ENCODE measurements at regions not wholly inside any gene's neighbourhood (a gene's known extent, or its start where the extent isn't known, plus 50 kb on each side); places are given as distances from the start of the nearest gene placed in this dataset.
A peak's percentile ranks its signal among the peaks of the same experiment; 100 is the strongest.

DNA sequence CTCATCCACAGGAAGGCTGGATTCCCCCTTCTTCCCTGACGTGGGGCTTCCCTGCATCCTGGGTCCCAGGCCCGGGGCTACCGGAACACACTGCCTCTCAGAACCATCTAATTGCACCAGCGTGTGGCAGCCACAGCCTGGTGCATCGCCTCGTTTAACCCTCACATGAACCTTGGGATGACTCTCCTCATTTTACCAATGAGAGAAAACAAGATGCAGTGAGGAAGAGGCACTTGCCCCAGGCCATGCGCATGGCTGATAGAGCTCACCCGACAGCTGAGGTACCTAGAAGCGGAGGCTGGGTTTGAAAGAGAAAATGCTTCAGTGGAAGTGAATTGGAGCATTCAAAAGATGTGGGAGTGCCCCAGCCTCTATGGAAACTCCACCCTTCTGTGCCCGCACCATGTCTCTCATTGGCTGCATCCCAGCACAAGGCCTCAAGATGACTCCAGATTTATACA lies 162.3 kb downstream of the KATNIP start:
- DNase-seq: peak in 1 of 5 donors; percentile 36
- Histone ChIP-seq H3K27me3 (ENCODE audit: control insufficient read depth, insufficient read depth, low read length) (no peaks in the 10 kb centered on the region), H3K4me3 (ENCODE audit: low read length in 3 of 3) (no peak overlapping the region), H3K4me1 (ENCODE audit: control insufficient read depth in 2 of 3, insufficient read depth in 2 of 3, low read depth in 1 of 3, low read length in 3 of 3) (peaks cover 0 to under 1% (median 0%) of the 10 kb centered on the region in 3 donors), H3K36me3 (ENCODE audit: control insufficient read depth in 2 of 3, insufficient read depth in 3 of 3, low read length in 3 of 3) (peaks cover 0 to 5% (median 0%) of the 10 kb centered on the region in 3 donors), H3K9me3 (ENCODE audit: control insufficient read depth in 2 of 3, insufficient read depth in 1 of 3, low read length in 3 of 3) (no peaks in the 10 kb centered on the region), H3K27ac (ENCODE audit: low read depth in 2 of 2, low read length in 2 of 2) (no peak overlapping the region), H3K9ac (ENCODE audit: low read length in 3 of 3) (no peak overlapping the region)
- FAIRE-seq: no peak
- TF ChIP-seq, protein P1, sequence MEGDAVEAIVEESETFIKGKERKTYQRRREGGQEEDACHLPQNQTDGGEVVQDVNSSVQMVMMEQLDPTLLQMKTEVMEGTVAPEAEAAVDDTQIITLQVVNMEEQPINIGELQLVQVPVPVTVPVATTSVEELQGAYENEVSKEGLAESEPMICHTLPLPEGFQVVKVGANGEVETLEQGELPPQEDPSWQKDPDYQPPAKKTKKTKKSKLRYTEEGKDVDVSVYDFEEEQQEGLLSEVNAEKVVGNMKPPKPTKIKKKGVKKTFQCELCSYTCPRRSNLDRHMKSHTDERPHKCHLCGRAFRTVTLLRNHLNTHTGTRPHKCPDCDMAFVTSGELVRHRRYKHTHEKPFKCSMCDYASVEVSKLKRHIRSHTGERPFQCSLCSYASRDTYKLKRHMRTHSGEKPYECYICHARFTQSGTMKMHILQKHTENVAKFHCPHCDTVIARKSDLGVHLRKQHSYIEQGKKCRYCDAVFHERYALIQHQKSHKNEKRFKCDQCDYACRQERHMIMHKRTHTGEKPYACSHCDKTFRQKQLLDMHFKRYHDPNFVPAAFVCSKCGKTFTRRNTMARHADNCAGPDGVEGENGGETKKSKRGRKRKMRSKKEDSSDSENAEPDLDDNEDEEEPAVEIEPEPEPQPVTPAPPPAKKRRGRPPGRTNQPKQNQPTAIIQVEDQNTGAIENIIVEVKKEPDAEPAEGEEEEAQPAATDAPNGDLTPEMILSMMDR (IDR thresholded peaks at IDR 0.05; ENCODE audit: borderline replicate concordance, extremely low read depth, insufficient read depth): no peak
- intact Hi-C loops (cut with DNase I): no loop called here

DNA sequence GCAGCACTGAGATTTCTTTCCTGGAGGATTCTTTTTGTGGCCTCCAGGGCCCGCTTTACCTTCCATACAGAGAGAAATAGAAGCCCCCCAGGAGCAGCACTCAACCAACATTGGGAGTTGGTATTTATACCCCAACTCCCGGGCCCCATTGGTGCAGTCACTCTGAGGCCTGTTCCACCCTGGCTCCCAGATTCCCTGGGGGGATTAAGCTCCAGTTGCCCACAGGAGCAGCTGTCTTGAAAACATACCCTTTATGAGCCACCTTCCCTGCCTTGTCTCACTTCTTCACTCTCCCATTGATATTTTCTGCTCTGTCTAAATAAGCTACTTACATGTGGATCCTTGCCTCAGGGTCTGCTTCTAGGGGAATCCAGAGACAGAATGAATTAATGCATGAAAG lies 167.8 kb downstream of the KATNIP start:
- DNase-seq: peak in 1 of 5 donors; percentile 18
- FAIRE-seq: no peak
- TF ChIP-seq, protein P1 (IDR thresholded peaks at IDR 0.05; ENCODE audit: borderline replicate concordance, extremely low read depth, insufficient read depth): no peak
- Histone ChIP-seq H3K9ac (ENCODE audit: low read length in 3 of 3) (no peak overlapping the region), H3K4me3 (ENCODE audit: low read length in 3 of 3) (no peak overlapping the region), H3K36me3 (ENCODE audit: control insufficient read depth in 2 of 3, insufficient read depth in 3 of 3, low read length in 3 of 3) (peaks cover 0 to 12% (median 5%) of the 10 kb centered on the region in 3 donors), H3K27ac (ENCODE audit: low read depth in 2 of 2, low read length in 2 of 2) (no peak overlapping the region), H3K27me3 (ENCODE audit: control insufficient read depth, insufficient read depth, low read length) (no peaks in the 10 kb centered on the region), H3K4me1 (ENCODE audit: control insufficient read depth in 2 of 3, insufficient read depth in 2 of 3, low read depth in 1 of 3, low read length in 3 of 3) (no peaks in the 10 kb centered on the region), H3K9me3 (ENCODE audit: control insufficient read depth in 2 of 3, insufficient read depth in 1 of 3, low read length in 3 of 3) (no peaks in the 10 kb centered on the region)
- intact Hi-C loops (cut with DNase I): no loop called here

DNA sequence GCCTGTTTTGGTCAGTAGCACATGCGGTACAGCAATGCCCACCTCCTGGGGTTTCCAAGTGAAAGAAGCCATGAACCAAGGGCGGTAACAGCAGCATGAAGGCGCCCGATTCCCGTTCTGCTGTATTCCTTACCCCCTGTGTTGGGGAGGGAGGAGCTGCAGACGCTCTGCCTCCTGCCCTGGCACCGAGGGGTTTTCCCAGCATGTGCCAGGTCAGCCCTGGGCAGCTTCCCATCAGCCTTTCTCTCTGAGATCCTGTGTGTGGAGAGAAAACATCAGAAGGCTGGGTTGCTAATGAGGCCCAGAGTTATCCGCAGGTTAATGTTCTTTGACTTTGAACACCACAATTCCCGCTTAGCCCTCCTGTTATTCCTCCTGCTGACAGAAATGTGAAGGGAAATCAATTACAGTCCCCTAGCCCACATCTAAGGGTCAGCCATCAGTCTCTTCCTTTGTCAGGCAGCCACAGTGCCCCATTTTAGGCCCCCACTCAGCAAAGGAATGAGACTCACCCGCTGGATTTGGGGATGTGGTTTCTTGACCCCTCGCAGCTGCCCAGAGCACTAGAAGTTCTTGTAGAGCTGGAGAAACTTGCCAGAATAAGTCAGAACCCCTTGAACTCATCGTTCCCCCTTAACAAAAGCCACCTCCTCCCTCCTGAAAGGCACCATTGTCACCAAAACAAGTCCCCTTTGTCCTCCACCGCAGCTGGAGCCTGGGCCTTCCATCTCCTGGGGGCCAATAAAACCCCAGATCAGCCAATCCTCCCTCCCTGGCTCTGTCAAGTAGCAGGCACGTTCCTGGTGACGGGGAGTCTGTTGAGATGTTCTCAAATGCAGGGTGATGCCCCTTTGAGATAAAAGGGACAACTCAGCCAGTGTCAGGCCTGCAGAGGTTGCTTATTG lies 168.5 kb downstream of the KATNIP start:
- no peak overlapping the region for H3K9ac ChIP-seq (ENCODE audit: low read length in 3 of 3)
- peaks cover 0 to 1% (median 0%) of the 10 kb centered on the region in 3 donors for H3K4me1 ChIP-seq (ENCODE audit: control insufficient read depth in 2 of 3, insufficient read depth in 2 of 3, low read depth in 1 of 3, low read length in 3 of 3)
- H3K4me3 ChIP-seq (ENCODE audit: low read length in 3 of 3): no peak overlapping the region
- intact Hi-C loops (cut with DNase I): no loop called here
- FAIRE-seq: no peak
- H3K9me3 ChIP-seq (ENCODE audit: control insufficient read depth in 2 of 3, insufficient read depth in 1 of 3, low read length in 3 of 3): no peaks in the 10 kb centered on the region
- TF ChIP-seq, protein P1 (IDR thresholded peaks at IDR 0.05; ENCODE audit: borderline replicate concordance, extremely low read depth, insufficient read depth): no peak
- no peaks in the 10 kb centered on the region for H3K27me3 ChIP-seq (ENCODE audit: control insufficient read depth, insufficient read depth, low read length)
- peaks cover 0 to 16% (median 5%) of the 10 kb centered on the region in 3 donors for H3K36me3 ChIP-seq (ENCODE audit: control insufficient read depth in 2 of 3, insufficient read depth in 3 of 3, low read length in 3 of 3)
- DNase-seq: peak in 1 of 5 donors; percentile 31
- H3K27ac ChIP-seq (ENCODE audit: low read depth in 2 of 2, low read length in 2 of 2): no peak overlapping the region
